ENCODE measurements at regions not wholly inside any gene's neighbourhood (a gene's known extent, or its start where the extent isn't known, plus 50 kb on each side); places are given as distances from the start of the nearest gene placed in this dataset.

DNA sequence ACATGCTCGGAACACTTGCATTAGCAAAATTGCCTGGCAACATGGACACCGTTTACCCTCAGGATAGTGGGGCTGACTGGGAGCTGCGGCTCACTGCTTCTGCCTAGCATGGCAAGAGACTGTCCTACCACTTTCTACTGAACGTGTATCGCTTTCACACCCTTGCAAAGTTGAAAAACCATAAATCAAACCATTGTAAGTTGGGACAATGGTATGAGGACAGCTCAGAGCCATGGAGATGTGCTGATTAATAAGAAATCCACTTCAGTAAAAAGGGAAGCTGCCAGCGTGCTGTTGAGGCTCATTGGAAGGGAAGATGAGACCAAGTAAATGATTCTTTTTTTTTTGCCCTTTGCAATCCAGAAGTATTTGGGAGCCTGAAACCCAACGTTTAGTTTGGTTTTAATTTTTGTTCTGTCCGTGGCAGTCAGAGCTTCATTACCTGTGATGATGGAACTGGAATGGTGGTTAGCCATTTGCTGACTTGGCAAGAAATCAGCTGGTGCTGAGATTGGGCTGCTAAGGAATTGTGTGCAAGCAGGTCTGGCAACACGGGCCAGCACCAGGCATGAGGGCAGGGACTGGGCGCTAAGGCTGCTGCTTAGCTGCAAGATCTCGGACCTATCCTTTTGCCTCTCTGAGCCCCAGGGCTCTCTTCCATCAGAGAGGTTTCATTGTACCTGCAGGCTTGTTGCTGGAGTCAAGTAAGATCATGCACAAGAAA, 75.5 kb upstream of the HS6ST1 start:
- Histone ChIP-seq H2AFZ (ENCODE audit: low read length, unreplicated experiment) (no peak overlapping the region), H3K79me2 (ENCODE audit: control insufficient read depth, insufficient read depth, low read length, unreplicated experiment) (no peaks in the 10 kb centered on the region), H3K36me3 (ENCODE audit: insufficient read depth, low read length) (no peaks in the 10 kb centered on the region), H3K4me3 (ENCODE audit: low read depth, low read length) (no peak overlapping the region), H3K4me1 (ENCODE audit: control insufficient read depth, insufficient read depth, low read length, unreplicated experiment) (no peaks in the 10 kb centered on the region), H3K27ac (ENCODE audit: low read depth, low read length) (no peak overlapping the region), H3K27me3 (ENCODE audit: insufficient read depth, low read length) (no peaks in the 10 kb centered on the region)

DNA sequence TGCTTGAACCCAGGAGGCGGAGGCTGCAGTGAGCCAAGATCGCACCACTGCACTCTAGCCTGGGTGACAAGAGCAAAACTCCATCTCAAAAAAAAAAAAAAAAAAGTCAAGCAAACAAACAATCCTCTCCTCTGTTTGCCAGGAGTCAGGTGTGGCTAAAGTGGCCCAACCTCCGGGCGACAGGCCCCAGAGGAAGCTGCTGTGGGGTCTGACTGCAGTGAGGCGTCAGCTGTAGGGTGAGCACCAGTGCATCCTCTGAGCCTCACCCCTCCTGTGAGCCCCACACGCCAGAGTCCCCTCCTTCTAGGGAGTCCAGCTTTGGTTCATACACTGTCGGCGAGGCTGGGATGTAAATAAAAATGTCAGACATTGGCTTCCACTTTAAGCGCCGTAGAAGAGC, 76.5 kb upstream of the HS6ST1 start:
- H2AFZ ChIP-seq (ENCODE audit: low read length, unreplicated experiment) = no peak overlapping the region
- H3K4me1 ChIP-seq (ENCODE audit: control insufficient read depth, insufficient read depth, low read length, unreplicated experiment) = no peaks in the 10 kb centered on the region
- H3K27me3 ChIP-seq (ENCODE audit: insufficient read depth, low read length) = no peaks in the 10 kb centered on the region
- H3K79me2 ChIP-seq (ENCODE audit: control insufficient read depth, insufficient read depth, low read length, unreplicated experiment) = no peaks in the 10 kb centered on the region
- H3K36me3 ChIP-seq (ENCODE audit: insufficient read depth, low read length) = no peaks in the 10 kb centered on the region
- H3K27ac ChIP-seq (ENCODE audit: low read depth, low read length) = no peak overlapping the region
- H3K4me3 ChIP-seq (ENCODE audit: low read depth, low read length) = no peak overlapping the region

DNA sequence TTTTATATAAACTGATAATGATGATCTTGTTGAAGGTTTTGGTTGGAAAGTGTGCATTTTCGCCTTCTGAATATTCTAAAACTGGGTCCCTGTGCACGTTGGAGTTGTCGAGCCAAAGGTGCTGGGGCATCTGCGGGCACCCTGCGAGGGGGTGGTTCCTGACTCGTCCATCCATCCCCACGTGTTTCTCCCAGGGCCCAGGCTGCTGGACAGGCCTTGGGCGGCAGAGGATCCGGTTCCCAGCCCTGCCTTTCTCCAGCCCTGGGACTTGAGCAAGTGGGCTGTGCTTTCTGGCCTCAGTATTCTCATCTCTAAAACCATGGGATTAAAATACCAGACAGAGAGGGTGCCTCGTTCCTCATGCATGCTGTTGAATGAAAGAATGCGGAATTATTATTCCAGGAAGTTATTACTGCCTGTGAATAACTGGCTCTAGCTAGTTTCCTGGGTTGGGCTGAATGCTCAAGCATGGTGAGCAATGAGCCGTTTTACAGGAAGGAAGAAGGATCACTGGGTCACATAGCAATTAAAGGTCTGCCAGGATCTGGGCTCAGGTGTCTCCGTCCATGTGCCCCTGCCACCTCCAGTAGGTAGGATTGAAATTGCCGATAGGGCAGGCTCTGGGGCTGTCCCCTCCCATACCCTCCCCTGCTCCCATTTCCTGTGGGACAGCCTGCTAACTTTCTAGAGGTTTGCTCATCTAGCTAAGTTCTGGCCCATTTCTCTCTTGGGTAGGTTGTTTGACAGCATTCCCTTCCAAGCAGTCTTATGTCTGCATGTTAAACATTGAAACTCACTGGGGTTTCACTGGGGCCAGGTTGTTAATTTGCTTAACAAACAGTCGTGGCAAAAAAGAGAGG, 77.2 kb upstream of the HS6ST1 start:
- Histone ChIP-seq H3K27ac (ENCODE audit: low read depth, low read length) (no peak overlapping the region), H3K79me2 (ENCODE audit: control insufficient read depth, insufficient read depth, low read length, unreplicated experiment) (no peaks in the 10 kb centered on the region), H3K27me3 (ENCODE audit: insufficient read depth, low read length) (no peaks in the 10 kb centered on the region), H2AFZ (ENCODE audit: low read length, unreplicated experiment) (no peak overlapping the region), H3K4me1 (ENCODE audit: control insufficient read depth, insufficient read depth, low read length, unreplicated experiment) (no peaks in the 10 kb centered on the region), H3K36me3 (ENCODE audit: insufficient read depth, low read length) (no peaks in the 10 kb centered on the region), H3K4me3 (ENCODE audit: low read depth, low read length) (no peak overlapping the region)

DNA sequence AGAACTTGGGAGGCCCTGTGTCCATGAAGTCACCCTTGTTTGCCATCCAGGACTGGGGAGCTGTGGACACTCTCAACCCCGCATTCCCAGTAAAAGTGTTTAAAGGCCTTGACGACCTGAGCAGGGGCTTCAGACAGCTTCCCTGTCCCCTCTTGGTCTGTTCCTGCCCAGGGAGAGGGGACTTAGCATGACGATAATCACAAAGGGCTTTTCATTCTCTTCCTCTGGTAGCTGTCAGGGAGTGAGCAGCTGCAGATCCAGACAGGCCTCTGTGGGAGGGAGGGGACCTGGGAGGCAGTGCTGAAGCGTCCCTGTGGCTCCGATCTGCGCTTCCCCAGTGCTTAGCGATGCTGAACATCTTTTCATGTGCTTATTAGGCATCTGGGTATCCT, 77.8 kb upstream of the HS6ST1 start:
- Histone ChIP-seq H3K4me1 (ENCODE audit: control insufficient read depth, insufficient read depth, low read length, unreplicated experiment) (no peaks in the 10 kb centered on the region), H3K4me3 (ENCODE audit: low read depth, low read length) (no peak overlapping the region), H3K27me3 (ENCODE audit: insufficient read depth, low read length) (no peaks in the 10 kb centered on the region), H3K36me3 (ENCODE audit: insufficient read depth, low read length) (no peaks in the 10 kb centered on the region), H3K79me2 (ENCODE audit: control insufficient read depth, insufficient read depth, low read length, unreplicated experiment) (no peaks in the 10 kb centered on the region), H3K27ac (ENCODE audit: low read depth, low read length) (no peak overlapping the region), H2AFZ (ENCODE audit: low read length, unreplicated experiment) (no peak overlapping the region)

DNA sequence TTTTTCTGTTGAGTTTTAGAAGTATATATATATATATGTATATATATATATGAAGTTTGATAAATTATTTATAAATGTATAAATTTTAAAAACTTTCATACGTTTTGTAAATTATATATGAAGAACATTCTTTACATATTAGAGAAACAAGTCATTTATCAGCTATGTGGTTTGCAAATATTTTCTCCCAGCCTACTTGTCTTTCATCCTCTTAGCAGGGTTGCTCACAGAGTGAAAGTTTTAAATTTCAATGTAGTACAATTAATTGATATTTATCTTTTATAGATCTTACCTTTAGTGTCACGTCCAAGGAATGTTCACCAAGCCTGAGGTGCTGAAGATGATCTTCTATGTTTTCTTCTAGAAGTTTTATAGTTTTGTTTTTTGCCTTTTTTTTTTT, 78.3 kb upstream of the HS6ST1 start:
- Histone ChIP-seq H3K27me3 (ENCODE audit: insufficient read depth, low read length) (no peaks in the 10 kb centered on the region), H3K27ac (ENCODE audit: low read depth, low read length) (no peak overlapping the region), H3K79me2 (ENCODE audit: control insufficient read depth, insufficient read depth, low read length, unreplicated experiment) (no peaks in the 10 kb centered on the region), H3K36me3 (ENCODE audit: insufficient read depth, low read length) (no peaks in the 10 kb centered on the region), H2AFZ (ENCODE audit: low read length, unreplicated experiment) (no peak overlapping the region), H3K4me1 (ENCODE audit: control insufficient read depth, insufficient read depth, low read length, unreplicated experiment) (no peaks in the 10 kb centered on the region), H3K4me3 (ENCODE audit: low read depth, low read length) (no peak overlapping the region)

DNA sequence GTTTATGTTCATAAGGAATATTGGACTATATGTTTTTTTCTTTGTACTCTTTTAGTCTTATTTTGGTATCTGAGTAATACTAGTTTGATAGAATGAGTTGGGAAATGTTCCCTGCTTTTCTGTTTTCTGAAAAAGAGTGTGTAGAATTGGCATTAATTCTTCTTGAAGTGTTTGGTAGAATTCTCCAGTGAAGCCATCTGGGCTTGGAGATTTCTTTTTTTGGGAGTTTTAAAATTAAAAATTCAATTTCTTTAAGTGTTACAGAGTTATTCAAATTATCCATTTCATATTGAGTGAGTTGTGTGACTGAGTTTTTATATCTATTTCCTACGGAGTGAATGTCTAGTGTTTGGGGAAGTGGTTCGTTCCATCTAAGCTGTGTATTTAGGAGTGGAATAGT, 80.6 kb upstream of the HS6ST1 start:
- no peaks in the 10 kb centered on the region for H3K79me2 ChIP-seq (ENCODE audit: control insufficient read depth, insufficient read depth, low read length, unreplicated experiment)
- H3K27ac ChIP-seq (ENCODE audit: low read depth, low read length) = no peak overlapping the region
- no peaks in the 10 kb centered on the region for H3K36me3 ChIP-seq (ENCODE audit: insufficient read depth, low read length)
- H3K4me1 ChIP-seq (ENCODE audit: control insufficient read depth, insufficient read depth, low read length, unreplicated experiment) = no peaks in the 10 kb centered on the region
- no peaks in the 10 kb centered on the region for H3K27me3 ChIP-seq (ENCODE audit: insufficient read depth, low read length)
- H2AFZ ChIP-seq (ENCODE audit: low read length, unreplicated experiment) = no peak overlapping the region
- no peak overlapping the region for H3K4me3 ChIP-seq (ENCODE audit: low read depth, low read length)

DNA sequence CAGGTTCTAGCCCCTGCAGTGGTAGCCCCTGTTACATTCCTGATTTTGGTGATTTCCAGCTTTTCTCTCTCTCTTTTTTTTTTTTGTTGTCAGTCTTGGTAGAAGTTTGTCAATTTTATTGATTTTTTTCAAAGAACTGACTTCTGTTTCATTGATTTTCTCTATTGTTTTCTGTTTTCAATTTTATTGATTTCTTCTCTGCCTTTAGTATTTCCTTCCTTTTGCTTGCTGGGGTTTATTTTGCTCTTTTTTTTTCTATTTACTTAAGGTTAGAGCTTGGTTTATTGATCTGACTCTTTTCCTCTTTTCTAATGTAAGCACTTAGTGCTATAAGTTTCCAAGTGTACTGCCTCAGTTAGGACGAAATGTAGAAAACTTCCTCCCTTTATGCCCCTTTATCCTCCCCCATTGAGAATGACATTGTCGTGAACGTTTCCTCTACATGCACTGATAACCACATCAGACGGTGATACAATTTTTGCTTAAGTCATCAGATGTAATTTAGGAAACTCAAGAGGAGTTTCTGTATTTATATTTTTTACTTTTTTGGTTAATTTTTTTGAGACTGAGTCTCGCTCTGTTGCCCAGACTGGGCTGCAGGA, 81.1 kb upstream of the HS6ST1 start:
- H3K36me3 ChIP-seq (ENCODE audit: insufficient read depth, low read length) = no peaks in the 10 kb centered on the region
- no peak overlapping the region for H2AFZ ChIP-seq (ENCODE audit: low read length, unreplicated experiment)
- H3K27ac ChIP-seq (ENCODE audit: low read depth, low read length) = no peak overlapping the region
- H3K27me3 ChIP-seq (ENCODE audit: insufficient read depth, low read length) = no peaks in the 10 kb centered on the region
- no peaks in the 10 kb centered on the region for H3K79me2 ChIP-seq (ENCODE audit: control insufficient read depth, insufficient read depth, low read length, unreplicated experiment)
- H3K4me1 ChIP-seq (ENCODE audit: control insufficient read depth, insufficient read depth, low read length, unreplicated experiment) = no peaks in the 10 kb centered on the region
- H3K4me3 ChIP-seq (ENCODE audit: low read depth, low read length) = no peak overlapping the region

DNA sequence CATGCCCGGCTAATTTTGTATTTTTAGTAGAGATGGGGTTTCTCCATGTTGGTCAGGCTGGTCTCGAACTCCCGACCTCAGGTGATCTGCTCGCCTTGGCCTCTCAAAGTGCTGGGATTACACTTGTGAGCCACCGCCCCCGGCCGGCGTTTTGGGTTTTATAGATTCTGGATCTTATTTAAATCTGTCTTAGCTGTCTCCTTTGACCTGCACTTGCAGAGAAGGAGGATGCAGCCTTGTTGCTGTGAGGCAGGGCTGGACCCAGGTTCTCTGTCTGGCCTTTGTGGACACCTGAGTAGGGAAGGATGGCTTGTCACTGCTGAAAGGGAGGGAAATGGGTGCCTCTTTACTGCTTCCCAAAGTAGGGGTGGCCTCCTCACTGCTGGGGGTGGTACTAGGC, 83.0 kb upstream of the HS6ST1 start:
- no peaks in the 10 kb centered on the region for H3K79me2 ChIP-seq (ENCODE audit: control insufficient read depth, insufficient read depth, low read length, unreplicated experiment)
- no peak overlapping the region for H3K4me3 ChIP-seq (ENCODE audit: low read depth, low read length)
- H3K27me3 ChIP-seq (ENCODE audit: insufficient read depth, low read length) = no peaks in the 10 kb centered on the region
- no peaks in the 10 kb centered on the region for H3K4me1 ChIP-seq (ENCODE audit: control insufficient read depth, insufficient read depth, low read length, unreplicated experiment)
- H2AFZ ChIP-seq (ENCODE audit: low read length, unreplicated experiment) = no peak overlapping the region
- no peaks in the 10 kb centered on the region for H3K36me3 ChIP-seq (ENCODE audit: insufficient read depth, low read length)
- no peak overlapping the region for H3K27ac ChIP-seq (ENCODE audit: low read depth, low read length)

DNA sequence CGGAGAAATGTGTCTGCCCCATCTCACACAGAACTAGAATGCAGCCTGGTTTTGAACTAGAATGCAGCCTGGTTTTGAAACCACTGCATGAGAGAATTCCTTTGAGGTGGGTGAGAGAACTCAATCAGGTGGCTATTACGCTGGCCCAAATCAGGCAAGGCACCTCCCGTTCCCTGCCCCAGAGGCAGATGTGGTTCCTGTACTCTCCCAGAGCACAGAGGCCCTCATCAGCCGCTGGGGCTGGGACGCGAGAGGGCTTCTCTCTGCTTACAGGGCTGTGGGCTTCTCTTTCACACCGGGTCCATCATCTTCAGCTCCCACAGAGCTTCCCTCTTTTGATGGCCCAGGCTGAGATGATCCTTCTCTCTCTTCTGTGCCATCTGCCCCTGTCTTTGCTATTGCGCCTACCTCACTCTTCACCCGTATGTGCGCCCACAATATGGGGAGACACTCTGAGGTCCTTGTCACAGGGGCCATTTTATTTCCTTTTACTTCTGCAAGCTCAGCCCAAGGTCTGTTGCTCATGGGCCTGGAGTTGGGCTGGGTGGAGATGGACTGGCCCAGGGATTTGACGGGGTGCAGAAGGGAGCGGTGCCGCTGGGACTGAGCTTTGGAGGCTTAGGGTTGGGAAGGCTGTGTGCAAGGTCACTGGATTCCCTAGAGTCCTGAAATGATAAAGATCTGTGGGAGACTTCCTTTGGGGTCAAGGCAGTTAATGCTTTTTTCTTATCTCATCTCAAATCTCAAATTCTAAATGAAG, 84.4 kb upstream of the HS6ST1 start:
- Histone ChIP-seq H3K27me3 (ENCODE audit: insufficient read depth, low read length) (no peaks in the 10 kb centered on the region), H3K4me1 (ENCODE audit: control insufficient read depth, insufficient read depth, low read length, unreplicated experiment) (peaks cover under 1% of the 10 kb centered on the region), H2AFZ (ENCODE audit: low read length, unreplicated experiment) (no peak overlapping the region), H3K4me3 (ENCODE audit: low read depth, low read length) (no peak overlapping the region), H3K27ac (ENCODE audit: low read depth, low read length) (no peak overlapping the region), H3K36me3 (ENCODE audit: insufficient read depth, low read length) (no peaks in the 10 kb centered on the region), H3K79me2 (ENCODE audit: control insufficient read depth, insufficient read depth, low read length, unreplicated experiment) (no peaks in the 10 kb centered on the region)

DNA sequence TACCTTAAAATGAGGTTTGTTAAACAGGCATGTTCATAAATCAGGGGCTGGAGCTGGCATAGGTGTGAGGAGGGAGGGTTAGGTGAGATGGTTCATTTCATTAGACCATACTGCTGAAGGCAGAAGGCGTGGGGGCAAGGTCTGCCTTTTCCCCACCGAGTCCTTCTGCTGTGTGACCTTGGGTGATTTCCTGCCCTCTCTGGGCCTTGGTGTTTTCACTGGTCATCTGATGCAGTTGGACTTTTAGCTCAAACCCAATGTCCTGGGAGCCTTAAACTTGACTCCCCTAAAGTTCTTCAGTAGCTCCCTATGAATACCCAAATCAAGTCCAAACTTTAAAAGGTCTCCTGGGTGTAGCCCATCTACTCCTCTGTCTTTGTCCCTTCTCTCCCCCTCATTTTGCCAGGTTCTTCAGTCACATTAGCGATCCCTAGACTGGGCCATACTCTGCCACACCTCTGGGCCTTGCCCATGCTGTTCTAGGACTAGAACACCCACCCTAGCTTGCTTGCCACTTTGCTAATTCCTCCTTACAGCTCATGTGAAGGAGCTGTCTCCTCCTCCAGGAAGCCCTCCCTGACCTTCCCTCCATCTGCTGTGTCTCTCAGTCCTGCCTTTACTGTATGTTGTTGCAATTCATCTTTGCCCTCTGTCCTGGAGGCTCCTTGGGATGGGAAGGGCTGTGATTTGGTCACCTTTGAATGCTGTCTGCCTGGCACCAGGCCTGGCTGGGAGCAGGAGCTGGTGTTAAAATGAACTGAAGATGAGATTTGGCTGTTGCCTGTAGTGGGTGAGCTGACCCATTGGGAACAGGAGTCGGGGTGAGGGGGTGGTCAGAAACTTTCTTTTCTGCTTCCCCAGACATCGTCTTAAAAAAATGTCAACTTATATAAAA, 85.4 kb upstream of the HS6ST1 start:
- H3K4me1 ChIP-seq (ENCODE audit: control insufficient read depth, insufficient read depth, low read length, unreplicated experiment) = peaks cover 11% of the 10 kb centered on the region
- no peaks in the 10 kb centered on the region for H3K27me3 ChIP-seq (ENCODE audit: insufficient read depth, low read length)
- H2AFZ ChIP-seq (ENCODE audit: low read length, unreplicated experiment) = no peak overlapping the region
- H3K27ac ChIP-seq (ENCODE audit: low read depth, low read length) = no peak overlapping the region
- no peak overlapping the region for H3K4me3 ChIP-seq (ENCODE audit: low read depth, low read length)
- H3K79me2 ChIP-seq (ENCODE audit: control insufficient read depth, insufficient read depth, low read length, unreplicated experiment) = no peaks in the 10 kb centered on the region
- no peaks in the 10 kb centered on the region for H3K36me3 ChIP-seq (ENCODE audit: insufficient read depth, low read length)
